NCI-H1092 (cell line): ENCODE measurements at regions not wholly inside any gene's neighbourhood (a gene's known extent, or its start where the extent isn't known, plus 50 kb on each side); places are given as distances from the start of the nearest gene placed in this dataset.
A peak's percentile ranks its signal among the peaks of the same experiment; 100 is the strongest.
"Not testable (repeated sequence)": the region's sequence is repeated elsewhere in the genome, so short reads cannot be mapped to it uniquely, and the experiment has no call there.

ENCODE experiments used
- DNase-seq: peaks from one replicate; lab custom pipeline; 2025; lab: John Stamatoyannopoulos, UW

DNA sequence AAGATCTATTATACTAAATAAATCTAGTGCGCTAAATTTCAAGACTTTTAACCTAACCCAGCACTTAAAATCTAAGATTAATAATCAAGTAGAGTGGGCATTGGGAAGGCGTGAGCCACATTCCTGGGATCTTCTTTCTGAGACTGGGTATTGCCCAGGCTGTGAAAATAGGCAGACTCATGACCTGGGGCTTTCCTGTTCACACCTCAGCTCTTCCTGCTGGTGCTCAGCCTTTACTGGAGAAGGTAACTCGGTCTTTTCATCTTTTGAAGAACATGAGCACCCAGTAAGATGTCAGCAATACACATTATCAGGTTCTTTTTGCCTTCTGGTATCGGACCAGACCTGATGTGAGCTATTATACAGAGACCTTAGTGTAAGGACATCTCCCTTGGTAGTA, 500.5 kb downstream of the PLCL1 start:
- no peak for DNase-seq

DNA sequence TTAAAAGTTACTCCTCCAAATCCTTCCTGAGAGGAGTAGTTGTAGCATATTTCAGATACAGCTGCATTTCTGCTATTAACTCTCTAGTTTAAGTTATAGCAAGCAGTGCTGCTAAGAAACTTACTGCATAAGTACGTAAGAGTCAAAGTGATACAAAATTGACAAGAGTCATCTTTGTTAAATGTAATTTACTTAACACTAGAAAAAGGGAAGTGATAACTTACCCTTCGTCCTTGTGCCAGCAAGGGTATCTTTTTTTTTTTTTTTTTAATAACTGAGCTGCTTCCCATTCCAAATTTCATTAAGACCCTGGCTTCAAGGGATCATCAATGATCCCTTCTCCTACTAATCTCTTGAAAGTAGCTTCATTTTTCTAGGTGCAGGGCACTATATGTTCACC, 493.0 kb downstream of the PLCL1 start:
- no peak for DNase-seq

DNA sequence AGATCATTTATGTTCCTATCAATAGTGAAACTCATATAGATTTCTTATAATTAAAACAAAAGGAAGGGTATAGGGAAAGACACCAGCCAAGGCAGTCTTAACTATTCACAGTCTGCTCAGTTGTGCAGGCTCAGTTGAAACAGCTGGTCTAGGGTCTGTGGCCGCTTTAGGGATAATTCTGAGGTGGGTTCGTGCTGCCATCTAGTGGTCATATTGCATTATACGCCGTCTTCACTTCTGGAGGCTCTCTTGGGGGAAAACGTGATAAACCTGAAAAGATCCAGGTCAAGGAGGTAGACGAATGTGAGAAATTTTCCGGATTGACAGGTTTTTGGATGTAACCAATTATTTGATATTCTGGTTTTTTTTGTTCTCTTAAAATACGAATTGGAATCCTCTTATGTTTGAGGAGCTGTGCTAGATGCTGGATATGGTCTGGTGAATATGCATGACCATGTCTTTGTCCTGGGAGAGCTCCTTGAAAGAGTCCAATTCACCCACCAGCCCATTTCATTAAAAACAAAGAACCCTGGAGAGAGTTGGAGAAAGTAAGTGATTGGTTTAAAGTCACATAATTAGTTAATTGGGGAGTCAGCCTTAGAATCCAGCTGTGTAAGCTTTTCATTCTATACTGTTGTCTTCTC, 492.4 kb downstream of the PLCL1 start:
- DNase-seq, result peak; percentile 37

DNA sequence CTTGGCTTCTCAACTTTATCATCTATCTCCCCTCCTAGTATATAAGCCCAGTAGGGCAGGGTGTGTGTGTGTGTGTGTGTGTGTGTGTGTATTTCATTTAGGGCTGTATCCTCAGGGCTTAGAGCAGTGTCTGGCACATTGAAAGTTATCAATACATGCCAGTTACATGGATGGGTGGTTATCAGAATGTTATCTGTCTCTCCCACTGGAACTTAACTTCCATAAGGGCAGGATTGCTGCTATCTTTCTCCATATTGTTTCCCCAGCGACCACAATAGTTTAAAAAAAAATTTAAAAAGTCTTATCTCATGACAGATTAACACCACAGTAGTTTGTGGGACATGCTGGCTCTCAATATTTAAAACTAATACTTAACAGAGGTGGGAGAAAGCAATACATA, 488.9 kb downstream of the PLCL1 start:
- DNase-seq, result no peak

DNA sequence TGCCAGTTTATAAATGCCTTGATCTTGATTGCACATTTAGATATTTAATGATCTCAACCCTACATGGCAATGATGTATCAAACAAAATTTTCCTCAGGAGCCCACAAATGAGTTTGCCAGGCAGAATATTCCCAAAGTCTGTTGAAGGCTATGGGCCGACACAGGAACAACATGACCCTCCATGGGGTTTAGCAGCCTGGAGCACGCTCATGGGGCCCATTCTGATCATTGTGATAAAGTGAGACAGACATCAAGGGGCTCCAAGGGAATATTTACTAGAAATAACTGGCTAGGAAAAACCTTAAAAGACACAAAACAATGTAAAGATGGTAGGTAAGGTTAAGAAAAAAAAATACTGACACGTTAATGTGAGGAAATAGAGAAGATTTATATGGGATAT, 485.4 kb downstream of the PLCL1 start:
- DNase-seq, result no peak

DNA sequence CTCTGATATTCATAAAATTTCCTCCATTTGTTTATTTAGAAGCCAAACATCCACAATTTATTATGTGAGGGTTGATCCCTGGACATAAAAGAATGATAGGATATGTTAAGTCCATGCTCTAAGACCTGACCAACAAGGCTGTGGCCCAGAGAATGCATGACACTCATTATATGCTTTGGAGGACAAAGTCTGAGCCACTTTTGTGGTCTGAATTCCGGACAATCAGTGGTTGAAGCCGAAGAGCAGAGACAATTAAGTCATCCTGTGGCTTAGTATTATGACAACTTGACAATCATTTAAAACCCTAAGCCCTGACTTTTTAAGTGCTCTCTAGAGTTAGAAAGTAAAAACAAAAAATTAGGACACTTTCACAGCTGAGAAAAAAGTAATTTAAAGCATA, 483.3 kb downstream of the PLCL1 start:
- no peak for DNase-seq

DNA sequence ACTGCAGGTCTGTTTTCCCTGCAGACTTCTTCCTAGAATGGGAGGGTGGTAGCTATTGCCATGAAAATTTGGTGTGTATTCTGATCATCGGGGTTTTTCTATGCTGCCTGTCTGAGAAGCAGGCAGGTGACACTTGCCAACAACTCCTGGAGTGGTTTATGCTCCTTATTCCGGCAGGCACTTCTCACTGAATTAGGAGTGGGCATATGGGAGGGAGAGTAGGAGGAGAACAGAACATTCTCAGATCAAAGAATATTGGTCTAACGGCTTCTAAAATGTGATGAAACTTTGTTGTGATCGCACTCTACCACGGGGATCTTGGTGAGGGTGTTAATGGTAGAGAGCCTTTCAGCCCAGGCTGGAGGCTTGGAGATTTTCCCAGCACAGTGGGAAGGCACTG, 480.8 kb downstream of the PLCL1 start:
- DNase-seq, result no peak

DNA sequence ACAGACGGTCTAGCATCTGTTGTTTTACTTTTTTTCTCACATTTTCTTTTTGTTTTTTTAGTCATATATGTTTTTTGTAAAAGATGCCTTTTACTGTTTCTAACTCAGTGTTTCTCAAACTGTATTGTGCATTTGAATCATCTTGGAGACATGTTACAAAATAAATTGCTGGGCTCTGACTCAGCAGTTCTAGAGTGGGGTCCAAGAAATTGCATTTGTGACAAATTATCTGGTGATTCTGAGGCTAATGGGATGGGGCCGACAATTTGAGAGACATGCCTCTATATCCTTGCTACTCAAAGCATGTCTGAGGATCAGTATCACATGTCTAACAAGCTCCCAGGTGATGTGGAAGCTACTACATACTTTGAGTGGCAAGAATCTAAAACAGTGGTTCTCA, 478.8 kb downstream of the PLCL1 start:
- no peak for DNase-seq

DNA sequence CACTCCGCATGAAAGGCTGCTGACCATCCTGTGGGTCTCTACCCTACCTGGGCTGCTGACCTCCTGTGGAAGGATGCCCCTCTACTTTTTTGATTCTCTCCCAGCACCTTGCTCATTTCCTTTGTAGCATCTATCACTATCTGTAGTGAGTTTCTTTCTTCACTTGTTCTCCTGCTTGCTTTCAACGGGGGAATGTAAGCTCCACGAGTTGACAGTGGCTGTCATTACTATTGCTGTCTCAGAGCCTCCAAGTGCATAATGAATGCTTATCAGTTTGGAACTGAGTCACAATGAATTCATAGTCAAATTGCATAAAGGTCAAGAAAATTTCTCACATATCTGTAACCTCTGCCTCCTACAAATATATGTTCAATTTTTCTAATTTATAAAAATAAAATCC, 477.7 kb downstream of the PLCL1 start:
- DNase-seq, result no peak

DNA sequence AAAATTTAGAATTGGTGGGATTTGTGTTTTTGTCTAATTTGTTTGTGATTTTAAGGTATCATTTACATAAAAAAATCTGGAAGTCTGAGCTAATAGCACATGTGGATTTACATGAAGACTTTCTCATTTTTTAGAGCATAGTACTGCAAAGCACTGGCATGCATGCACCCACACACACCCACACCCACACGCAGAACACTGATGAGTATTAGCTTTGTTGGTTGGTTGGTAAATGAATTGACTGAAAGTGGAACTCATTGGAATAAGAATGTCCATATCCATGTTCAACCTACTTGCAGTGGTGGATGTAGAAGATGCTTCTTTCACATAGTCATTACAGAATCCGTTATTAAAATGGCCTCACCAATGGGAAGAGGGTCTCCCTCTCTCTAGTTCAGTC, 475.8 kb downstream of the PLCL1 start:
- DNase-seq, result no peak

DNA sequence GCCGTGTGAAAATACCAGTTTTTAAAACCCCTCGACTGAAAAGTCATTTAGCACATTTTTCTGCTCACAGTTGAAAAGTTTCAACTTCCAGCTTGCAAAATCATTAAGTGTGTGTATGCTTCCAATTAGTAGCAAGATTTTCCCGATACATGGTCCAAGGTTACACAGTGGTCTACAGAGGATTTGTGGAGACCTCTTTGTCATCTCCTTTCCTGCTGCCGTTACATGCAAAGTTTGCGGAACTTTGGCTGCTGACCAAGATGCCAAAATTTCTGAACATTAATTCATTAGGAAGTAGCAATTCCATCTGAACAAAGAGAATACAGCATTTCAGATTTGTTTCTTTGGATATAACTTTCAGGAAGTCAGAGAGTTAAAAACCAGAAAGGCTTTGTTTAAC, 474.6 kb downstream of the PLCL1 start:
- no peak for DNase-seq

DNA sequence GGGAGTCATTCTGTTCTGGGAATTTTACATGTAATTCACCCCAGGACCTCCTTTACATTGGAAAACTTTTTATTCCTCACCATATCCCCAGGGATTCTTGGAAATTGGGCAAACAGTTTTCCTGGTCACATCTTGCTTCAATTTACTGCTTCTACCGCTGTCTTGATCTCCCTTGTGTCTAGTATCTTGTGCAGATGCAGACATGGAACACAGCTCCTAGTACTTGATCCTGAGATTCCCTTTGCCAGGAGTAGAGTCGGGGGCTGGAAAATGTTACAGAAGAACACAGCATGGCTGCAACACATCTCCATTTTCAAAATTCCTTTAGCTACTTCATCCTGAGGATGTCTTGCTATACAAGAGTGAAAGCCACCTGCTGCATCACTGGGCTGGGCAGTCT, 472.8 kb downstream of the PLCL1 start:
- no peak for DNase-seq

DNA sequence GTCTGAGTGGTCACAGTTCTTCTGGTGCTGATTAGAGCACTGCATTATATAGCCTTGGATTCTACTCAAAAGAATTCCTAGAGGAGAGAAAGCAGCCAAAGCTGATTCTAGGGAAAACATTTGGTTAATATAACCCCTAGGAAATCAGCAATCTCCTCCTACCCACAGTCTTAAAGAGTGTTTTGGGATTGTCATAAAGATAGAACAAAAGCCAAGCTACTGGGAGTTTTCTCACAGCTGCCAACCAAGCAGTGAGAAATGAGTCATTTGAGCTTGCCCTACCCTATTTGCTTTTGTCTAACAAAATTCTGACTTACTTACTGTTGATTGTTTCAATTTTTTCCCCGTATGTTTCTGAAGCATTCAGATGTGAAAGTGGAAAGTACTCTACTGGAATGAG, 469.3 kb downstream of the PLCL1 start:
- no peak for DNase-seq

DNA sequence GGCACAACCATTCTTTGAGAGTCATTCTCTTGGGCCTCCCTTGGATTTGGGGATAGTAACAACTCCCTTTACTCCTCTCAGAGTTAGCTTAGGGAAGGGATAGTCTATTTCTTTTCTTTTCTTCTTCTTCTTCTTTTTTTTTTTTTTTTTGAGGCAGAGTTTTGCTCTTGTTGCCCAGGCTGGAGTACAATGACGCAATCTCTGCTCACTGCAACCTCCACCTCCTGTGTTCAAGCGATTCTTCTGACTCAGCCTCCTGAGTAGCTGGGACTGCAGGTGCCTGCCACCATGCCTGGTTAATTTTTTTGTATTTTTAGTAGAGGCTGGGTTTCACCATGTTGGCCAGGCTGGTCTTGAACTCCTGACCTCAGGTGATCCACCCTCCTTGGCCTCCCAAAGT, 465.8 kb downstream of the PLCL1 start:
- DNase-seq, result not testable (repeated sequence)

DNA sequence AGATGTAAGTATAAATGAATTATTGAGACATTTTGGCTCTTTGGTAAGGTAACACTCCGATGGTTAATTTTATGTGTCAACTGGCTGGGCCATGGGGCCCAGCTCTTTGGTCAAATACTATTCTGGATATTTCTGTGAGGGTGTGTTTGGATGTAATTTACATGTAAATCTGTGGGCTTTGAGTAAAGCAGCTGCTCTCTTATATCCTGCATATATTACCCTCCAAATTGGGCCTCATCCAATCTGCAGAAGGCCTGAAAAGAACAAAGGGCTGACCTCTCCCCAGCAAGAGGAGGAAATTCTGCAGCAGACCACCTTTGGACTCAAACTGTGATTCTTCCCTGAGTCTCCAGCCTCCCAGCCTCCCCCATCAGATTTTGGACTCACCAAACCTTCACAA, 464.1 kb downstream of the PLCL1 start:
- no peak for DNase-seq

DNA sequence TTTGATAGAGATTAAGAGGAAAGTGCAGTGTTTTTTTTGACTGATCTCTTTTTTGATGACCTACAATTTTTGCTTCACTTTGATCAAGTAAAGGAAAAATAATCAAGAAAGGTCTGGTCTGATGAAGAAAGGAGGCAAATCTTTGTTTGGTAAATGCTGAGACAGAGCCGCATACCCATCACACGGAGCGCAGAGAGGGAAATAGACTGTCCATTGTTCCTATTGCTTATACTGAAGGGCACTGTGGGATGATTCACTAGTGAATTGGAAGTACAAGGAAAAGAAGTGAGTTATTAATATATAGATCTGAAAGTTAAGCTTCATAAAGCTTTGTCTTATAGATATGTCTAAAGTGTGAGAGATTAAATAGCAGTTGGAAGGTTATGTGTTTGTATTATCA, 455.1 kb downstream of the PLCL1 start:
- DNase-seq, result no peak

DNA sequence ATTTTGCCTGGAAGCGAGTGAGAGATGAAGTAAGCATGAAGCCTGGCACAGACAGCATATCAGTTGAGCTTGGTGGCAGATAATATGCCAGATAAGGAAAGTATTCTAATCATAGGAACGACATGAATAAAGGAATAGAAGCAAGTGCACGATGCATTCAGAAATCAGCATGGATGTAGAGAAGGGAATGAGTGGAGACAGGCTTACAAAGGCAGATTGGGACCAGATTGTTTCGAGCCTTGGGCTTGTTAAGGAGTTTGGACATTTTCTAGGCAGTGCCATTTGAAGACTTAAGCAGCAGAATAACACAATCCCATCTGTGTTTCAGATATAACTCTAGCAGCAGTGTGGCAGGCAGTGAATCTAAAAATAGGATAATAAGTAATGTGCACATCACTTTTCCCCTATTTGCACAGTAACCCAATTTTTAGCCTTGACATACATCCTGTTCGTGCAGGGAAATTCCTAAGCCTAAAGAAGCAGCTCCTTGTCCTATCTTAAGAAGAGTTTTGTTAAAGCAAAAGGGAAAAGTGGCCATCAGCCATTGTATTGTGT, 450.2 kb downstream of the PLCL1 start:
- DNase-seq, result no peak

DNA sequence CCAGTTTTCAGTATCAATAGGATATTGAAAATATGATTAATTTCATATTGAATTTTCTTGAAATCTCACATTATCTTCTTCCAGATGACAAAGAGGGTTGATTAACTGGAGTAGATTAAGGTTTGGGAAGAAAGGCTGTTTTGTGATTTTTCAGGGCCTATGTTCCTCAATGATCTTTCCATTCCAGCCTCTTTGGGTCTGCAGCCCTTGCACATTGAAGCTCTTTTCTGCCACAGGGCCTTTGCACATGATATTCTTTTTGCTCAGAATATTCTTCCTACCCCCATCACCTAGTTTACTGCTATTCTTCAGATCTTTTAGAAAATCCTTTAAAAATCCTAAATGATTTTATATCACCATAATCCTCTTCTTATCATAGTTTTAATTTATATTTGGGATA, 449.6 kb downstream of the PLCL1 start:
- no peak for DNase-seq

DNA sequence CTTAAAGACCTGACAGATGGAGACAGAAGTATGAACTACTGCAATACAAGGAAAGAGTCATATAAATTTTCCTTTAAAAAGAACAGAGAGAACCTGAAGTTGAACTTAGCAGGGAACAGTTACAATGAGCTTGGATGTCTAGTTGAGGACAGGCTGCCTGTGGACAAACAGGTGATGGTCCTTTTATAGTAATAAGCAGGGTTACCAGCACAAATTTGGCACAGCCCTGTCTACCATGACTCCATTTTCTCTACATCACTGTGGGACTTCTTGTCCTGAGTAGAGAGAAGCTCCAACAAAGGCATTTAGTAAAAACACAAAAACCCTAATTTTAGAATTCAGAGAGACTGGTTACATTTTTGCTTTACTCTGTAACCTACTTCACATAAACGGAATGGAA, 448.1 kb downstream of the PLCL1 start:
- DNase-seq, result no peak

DNA sequence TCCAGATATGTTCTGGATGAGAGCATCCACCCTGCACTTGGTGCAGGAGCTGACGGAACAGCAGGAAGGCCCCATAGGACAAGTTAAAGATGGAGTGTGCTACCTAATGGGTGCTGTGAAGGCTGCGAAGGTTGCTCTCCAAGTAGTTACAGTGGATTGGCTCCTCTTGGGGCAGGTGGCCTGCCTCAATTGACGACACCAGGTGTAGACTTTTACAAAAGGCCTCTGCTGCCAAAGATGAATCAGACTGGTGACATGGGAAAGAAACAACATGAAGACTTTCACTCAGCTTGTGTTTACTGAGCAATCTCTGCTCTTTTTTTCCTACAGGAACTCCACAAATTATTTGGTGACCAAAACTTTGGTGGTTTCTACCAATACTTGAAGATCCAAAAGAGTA, 437.7 kb downstream of the PLCL1 start:
- no peak for DNase-seq

DNA sequence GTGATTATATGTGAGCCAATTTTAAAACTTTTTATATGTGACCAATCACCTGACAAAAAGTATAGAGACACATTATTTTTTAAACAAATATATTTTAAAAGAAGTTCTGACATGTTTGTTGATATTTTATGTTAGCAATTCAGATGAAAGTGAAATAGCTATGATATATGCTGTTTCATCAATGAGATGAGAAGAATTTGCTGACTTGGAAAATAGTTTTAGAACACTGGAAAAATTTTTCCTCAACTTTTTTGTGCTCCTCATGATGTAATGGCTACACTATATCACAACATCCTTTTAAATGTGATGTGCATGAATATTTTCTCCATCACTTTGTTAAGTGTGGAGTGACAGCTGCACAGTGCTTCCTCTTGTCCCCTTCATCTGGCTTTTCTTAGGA, 434.0 kb downstream of the PLCL1 start:
- DNase-seq, result no peak

DNA sequence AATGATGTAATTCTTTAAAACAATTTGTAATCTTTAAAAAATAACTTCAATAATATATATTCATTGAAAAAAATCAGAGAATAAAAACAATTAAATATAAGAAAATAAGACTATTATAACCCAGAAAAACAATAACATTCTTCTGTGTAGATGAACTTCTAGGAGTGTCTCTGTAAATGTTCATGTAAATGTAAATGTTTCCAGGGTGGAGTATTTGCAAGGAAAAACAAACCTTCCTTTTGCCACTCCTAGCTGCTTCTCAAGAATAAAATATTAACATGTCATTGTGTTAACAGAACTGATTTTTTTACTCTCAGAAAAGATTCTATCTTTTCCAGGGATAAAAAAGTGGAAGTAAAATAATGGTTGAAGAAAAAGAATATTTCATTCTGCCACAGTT, 431.9 kb downstream of the PLCL1 start:
- DNase-seq, result no peak

DNA sequence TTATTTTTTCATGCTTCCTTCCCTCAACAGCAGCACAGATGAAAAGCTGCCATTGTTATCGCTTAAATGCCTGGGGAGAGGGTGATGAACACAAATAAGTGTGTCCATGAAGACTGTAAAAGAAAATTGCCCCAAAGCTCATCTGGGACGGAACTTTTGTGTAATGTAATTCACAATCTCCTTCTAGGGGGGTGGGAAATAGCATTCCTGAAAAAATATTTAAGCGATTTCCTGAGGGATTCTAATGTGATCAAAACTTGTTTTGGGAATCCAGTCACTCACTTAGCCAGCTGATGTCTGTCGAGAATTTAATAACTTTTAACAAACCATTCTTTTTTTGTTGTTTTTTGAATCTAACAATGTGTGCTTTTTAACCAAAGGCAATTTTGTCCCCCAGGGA, 427.9 kb downstream of the PLCL1 start:
- no peak for DNase-seq

DNA sequence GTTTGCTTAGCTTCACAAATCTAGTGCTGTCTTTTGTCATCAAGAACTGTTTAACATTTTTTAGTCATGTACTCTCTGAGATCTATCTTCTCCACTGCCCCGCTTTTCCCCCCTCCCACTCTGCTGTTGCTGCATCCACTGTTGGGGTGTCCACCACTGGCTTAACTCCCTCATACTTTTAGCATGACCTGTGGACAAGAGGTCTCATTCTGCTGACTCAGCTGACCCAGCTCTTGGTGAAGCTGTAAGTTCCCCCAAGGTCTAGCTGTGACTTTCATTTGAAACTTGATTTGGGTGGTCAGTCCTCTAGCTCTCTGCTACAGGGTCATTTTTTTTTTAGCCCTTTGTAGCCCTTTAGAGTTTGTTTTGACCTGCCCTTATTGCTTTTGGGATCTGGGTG, 427.2 kb downstream of the PLCL1 start:
- DNase-seq, result no peak
